HCT116 (cell line): ENCODE measurements at regions not wholly inside any gene's neighbourhood (a gene's known extent, or its start where the extent isn't known, plus 50 kb on each side); places are given as distances from the start of the nearest gene placed in this dataset.

ENCODE experiments used
- CTCF ChIP-seq, 3 experiments: fragments of 200-600 bp in 1 of 3; sonication (generic) in 1 of 3; IDR thresholded peaks in 2 of 3; conservative IDR thresholded peaks in 1 of 3; 2 replicates each; pipeline ENCODE4 v1.5.1; 2012 to 2017; ENCODE audit warnings: low read depth in 2 of 3, low read length in 2 of 3, antibody characterized with exemption in 1 of 3, borderline replicate concordance in 1 of 3, control low read depth in 1 of 3, mild to moderate bottlenecking in 1 of 3, mixed read lengths in 1 of 3, mixed run types in 1 of 3, moderate library complexity in 1 of 3; ENCODE audit not compliant: insufficient read depth in 1 of 3
- EZH2 ChIP-seq: fragments of 200-600 bp; sonication (generic); IDR thresholded peaks from 2 replicates; pipeline ENCODE4 v1.6.1; 2017; ENCODE audit warnings: antibody characterized with exemption, mixed run types
- POLR2A ChIP-seq: IDR thresholded peaks from 2 replicates; pipeline ENCODE4 v1.7.0; 2011; ENCODE audit warnings: borderline replicate concordance; ENCODE audit not compliant: insufficient read depth, insufficient read length; ENCODE audit errors: extremely low read depth
- REST ChIP-seq: IDR thresholded peaks from 2 replicates; pipeline ENCODE4 v1.6.1; 2012; ENCODE audit warnings: low read depth
- TCF7L2 ChIP-seq: IDR thresholded peaks from 2 replicates; pipeline ENCODE4 v1.7.0; 2011; ENCODE audit warnings: borderline replicate concordance, inconsistent platforms; ENCODE audit not compliant: insufficient read depth, insufficient read length; ENCODE audit errors: extremely low read depth

- no peak for TF ChIP-seq CTCF (IDR thresholded peaks at IDR 0.05 in 2 of 3, conservative IDR thresholded peaks at IDR 0.05 in 1 of 3; ENCODE audit: borderline replicate concordance in 1 of 3, insufficient read depth in 1 of 3, low read depth in 2 of 3, low read length in 2 of 3)
- TF ChIP-seq TCF7L2: no peak
- no peak for TF ChIP-seq REST
- no peak for TF ChIP-seq POLR2A
- TF ChIP-seq EZH2: no peak
These were observed 74.5 kb upstream of the ZNF184 start for GRCh38 chr6:27547157-27548075.
